Activated naive CD4-positive, alpha-beta T cell treated with Interleukin-2 at 50 U/mL for 16 hours (primary cell): ENCODE measurements at regions not wholly inside any gene's neighbourhood (a gene's known extent, or its start where the extent isn't known, plus 50 kb on each side); places are given as distances from the start of the nearest gene placed in this dataset.
"Not testable (repeated sequence)": the region's sequence is repeated elsewhere in the genome, so short reads cannot be mapped to it uniquely, and the experiment has no call there.

Experiments used
- DNase-seq: peaks from one replicate; pipeline ENCODE4 v3.0.0-alpha.2; 2020

GRCh38 chr11:79503028-79503427, 62.2 kb upstream of the TENM4 start:
- DNase-seq = no peak

GRCh38 chr11:79501707-79502106, 60.9 kb upstream of the TENM4 start:
- DNase-seq = no peak

GRCh38 chr11:79499929-79500328, 59.1 kb upstream of the TENM4 start:
- not testable (repeated sequence) for DNase-seq

- DNase-seq = no peak
Measured at GRCh38 chr11:79498667-79499066, 57.8 kb upstream of the TENM4 start.

GRCh38 chr11:79493555-79494171, 52.8 kb upstream of the TENM4 start:
- DNase-seq = peak; percentile 7

GRCh38 chr11:79492008-79492407, 51.2 kb upstream of the TENM4 start:
- no peak for DNase-seq
